ENCODE measurements at regions not wholly inside any gene's neighbourhood (a gene's known extent, or its start where the extent isn't known, plus 50 kb on each side); places are given as distances from the start of the nearest gene placed in this dataset.

DNA sequence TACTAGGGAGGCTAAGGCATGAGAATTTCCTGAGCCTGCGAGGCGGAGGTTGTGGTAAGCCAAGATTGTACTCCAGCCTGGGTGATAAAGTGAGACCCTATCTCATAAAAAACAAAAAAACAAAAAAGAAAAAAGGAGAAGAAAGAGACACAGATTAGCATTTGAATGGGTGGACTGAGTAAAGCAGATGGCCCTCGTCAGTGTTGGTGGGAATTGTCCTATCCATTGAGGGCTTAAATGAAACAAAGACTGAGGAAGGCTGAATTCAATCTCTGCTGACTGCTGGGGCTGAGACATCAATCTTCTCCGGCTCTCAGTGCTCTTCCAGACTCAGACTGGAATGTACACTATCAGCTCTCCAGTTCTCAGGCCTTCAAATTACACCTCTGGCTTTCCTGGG lies 136.8 kb downstream of the SLC7A11 start:
- TF ChIP-seq, protein P1, sequence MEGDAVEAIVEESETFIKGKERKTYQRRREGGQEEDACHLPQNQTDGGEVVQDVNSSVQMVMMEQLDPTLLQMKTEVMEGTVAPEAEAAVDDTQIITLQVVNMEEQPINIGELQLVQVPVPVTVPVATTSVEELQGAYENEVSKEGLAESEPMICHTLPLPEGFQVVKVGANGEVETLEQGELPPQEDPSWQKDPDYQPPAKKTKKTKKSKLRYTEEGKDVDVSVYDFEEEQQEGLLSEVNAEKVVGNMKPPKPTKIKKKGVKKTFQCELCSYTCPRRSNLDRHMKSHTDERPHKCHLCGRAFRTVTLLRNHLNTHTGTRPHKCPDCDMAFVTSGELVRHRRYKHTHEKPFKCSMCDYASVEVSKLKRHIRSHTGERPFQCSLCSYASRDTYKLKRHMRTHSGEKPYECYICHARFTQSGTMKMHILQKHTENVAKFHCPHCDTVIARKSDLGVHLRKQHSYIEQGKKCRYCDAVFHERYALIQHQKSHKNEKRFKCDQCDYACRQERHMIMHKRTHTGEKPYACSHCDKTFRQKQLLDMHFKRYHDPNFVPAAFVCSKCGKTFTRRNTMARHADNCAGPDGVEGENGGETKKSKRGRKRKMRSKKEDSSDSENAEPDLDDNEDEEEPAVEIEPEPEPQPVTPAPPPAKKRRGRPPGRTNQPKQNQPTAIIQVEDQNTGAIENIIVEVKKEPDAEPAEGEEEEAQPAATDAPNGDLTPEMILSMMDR (IDR thresholded peaks at IDR 0.05): no peak
- no peak for TF ChIP-seq POLR2AphosphoS5 (IDR thresholded peaks at IDR 0.05)
